Brain microvascular endothelial cell (primary cell): ENCODE measurements at regions not wholly inside any gene's neighbourhood (a gene's known extent, or its start where the extent isn't known, plus 50 kb on each side); places are given as distances from the start of the nearest gene placed in this dataset.
"Not testable (repeated sequence)": the region's sequence is repeated elsewhere in the genome, so short reads cannot be mapped to it uniquely, and the experiment has no call there.

Source experiments
- DNase-seq: peaks from one replicate; pipeline ENCODE4 v3.0.0-alpha.2; 2020
- H3K27ac ChIP-seq: fragments of 250-450 bp; sonication (Bioruptor Pico); 2 replicates; pipeline ENCODE4 v1.5.1; 2020; ENCODE audit warnings: mild to moderate bottlenecking, moderate library complexity
- H3K27me3 ChIP-seq: fragments of 250-450 bp; sonication (Bioruptor Pico); replicated peaks from 2 replicates; pipeline ENCODE4 v1.5.1; 2020; ENCODE audit warnings: mild to moderate bottlenecking
- H3K36me3 ChIP-seq: fragments of 250-450 bp; sonication (Bioruptor Pico); replicated peaks from 2 replicates; pipeline ENCODE4 v1.5.1; 2020; ENCODE audit warnings: mild to moderate bottlenecking
- H3K4me3 ChIP-seq: 2 replicates; pipeline ENCODE4 v1.5.1; 2011; ENCODE audit warnings: low read depth, mild to moderate bottlenecking, control low read depth, low read length, moderate library complexity
- in situ Hi-C: cut with HindIII; loops from 2 replicates; pipeline ENCODE4 v1.10.0; 2017; ENCODE audit warnings: low sequenced_read_pairs, low pct_ligation_motif_present
- TF ChIP-seq, protein P1 (sequence below): IDR thresholded peaks from 2 replicates; pipeline ENCODE4 v1.5.1; 2011; ENCODE audit warnings: low read depth, mild to moderate bottlenecking, moderate library complexity, low read length, control low read depth, inconsistent platforms; ENCODE audit errors: missing control alignments

DNA sequence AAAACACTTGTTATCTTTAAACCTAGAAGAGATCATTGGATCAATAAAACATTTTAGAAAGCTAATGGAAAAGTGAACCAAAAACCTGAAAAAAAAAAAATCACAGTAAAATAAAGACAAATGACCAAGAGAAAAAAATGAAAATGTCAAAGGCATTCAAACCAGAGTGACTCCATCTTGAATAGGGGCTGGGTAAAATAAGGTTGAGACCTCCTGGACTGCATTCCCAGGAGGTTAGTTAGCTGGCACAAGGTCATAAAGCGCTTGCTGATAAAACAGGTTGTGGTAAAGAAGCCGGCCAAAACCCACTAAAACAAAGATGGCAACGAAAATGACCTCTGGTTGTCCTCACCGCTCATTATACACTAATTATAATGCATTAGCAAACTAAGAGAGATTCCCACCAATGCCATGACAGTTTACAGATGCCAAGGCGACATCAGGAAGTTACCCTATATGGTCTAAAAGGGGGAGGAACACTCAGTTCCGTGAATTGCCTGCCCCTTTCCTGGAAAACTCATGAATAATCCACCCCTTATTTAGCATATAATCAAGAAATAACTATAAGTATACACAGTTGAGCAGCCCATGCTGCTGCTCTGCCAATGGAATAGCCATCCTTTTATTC lies 116.7 kb upstream of the NEK6 start:
- in situ Hi-C loops: loop anchor here (25.0 kb wide), 1 partner anchor 171 kb away; no protein-coding TSS in a partner anchor
- DNase-seq: no peak
- Histone ChIP-seq H3K27me3 (no peaks in the 10 kb centered on the region), H3K4me3 (no peak overlapping the region), H3K36me3 (no peaks in the 10 kb centered on the region), H3K27ac (no peak overlapping the region)
- TF ChIP-seq, protein P1, sequence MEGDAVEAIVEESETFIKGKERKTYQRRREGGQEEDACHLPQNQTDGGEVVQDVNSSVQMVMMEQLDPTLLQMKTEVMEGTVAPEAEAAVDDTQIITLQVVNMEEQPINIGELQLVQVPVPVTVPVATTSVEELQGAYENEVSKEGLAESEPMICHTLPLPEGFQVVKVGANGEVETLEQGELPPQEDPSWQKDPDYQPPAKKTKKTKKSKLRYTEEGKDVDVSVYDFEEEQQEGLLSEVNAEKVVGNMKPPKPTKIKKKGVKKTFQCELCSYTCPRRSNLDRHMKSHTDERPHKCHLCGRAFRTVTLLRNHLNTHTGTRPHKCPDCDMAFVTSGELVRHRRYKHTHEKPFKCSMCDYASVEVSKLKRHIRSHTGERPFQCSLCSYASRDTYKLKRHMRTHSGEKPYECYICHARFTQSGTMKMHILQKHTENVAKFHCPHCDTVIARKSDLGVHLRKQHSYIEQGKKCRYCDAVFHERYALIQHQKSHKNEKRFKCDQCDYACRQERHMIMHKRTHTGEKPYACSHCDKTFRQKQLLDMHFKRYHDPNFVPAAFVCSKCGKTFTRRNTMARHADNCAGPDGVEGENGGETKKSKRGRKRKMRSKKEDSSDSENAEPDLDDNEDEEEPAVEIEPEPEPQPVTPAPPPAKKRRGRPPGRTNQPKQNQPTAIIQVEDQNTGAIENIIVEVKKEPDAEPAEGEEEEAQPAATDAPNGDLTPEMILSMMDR: no peak

DNA sequence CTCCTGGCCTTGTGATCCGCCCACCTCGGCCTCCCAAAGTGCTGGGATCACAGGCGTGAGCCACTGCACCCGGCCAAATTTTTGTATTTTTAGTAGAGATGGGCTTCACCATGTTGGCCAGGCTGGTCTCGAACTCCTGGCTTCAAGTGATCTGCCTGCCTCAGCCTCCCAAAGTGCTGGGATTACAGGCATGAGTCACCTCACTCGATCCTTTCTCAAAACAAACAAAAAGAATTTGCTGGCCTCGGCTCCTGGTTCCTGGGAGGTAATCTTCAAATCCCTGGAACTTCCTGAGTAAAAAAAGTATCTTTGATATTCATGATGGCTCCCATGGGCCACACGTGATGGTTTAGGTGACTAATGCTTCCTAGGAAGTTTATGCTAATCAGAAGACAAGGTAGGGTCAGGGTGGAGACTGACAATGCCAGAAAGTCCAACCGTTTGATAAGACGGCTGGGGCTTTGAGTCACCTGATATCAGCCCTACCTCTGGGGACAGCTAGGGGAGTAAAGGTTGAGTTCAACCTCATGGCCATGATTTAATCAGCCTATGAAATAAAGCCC lies 113.1 kb upstream of the NEK6 start:
- not testable (repeated sequence) for H3K36me3 ChIP-seq
- DNase-seq: peak; percentile 49

DNA sequence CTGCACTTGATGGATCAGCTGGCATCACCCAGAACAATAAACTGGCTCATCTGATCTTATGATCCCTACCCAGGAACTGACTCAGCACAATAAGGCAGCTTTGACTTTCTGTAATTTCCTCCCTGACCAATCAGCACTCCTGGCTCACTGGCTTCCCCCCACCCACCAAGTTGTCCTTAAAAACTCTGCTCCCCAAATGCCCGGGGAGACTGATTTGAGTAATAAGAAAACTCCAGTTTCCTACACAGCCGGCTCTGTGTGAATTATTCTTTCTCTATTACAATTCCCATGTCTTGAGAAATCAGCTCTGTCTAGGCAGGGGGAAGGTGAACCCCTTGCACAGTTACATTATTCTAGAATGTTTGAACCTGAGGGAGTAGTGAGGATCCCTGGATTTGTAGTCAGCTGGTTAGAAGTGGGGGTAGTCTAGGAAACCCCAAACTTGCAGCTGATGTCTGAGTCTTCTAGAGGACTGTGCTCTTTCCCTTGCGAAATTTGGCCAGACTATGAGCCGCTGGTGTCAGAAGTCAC lies 111.7 kb upstream of the NEK6 start:
- no peak overlapping the region for H3K4me3 ChIP-seq
- TF ChIP-seq, protein P1: no peak

More for the DNA sequence above, 113.1 kb upstream of the NEK6 start:
- H3K4me3 ChIP-seq, H3K27me3 ChIP-seq: not testable (repeated sequence)
- peak overlapping the region; percentile 23 for H3K27ac ChIP-seq
- in situ Hi-C loops: loop anchor here (25.0 kb wide), 1 partner anchor 168 kb away; no protein-coding TSS in a partner anchor

DNA sequence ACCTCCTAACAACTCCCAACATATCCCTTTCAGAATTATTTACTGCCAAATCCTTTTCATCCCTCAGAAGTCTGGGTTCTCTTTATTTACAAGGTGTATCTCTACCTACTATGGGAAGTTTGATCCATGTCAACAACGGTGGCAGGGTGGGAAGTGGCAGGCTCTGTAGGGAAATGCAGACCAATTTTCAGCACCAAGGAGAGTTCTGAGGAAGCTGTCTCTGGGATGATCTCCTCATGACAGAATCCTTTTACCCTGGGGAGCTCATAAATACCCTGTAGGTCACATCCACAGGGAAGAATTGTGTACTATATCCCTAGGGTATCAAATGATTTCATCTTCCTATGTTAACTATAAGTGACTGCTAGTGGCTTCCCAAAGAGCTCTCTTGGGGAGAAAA lies 107.8 kb upstream of the NEK6 start:
- Histone ChIP-seq H3K27me3 (no peaks in the 10 kb centered on the region), H3K36me3 (no peaks in the 10 kb centered on the region), H3K4me3 (no peak overlapping the region), H3K27ac (no peak overlapping the region)
- TF ChIP-seq, protein P1: no peak
- in situ Hi-C loops: loop anchor here (25.0 kb wide), 1 partner anchor 162 kb away; no protein-coding TSS in a partner anchor
- no peak for DNase-seq

More for the DNA sequence above, 111.7 kb upstream of the NEK6 start:
- Histone ChIP-seq H3K27ac (no peak overlapping the region), H3K27me3 (no peaks in the 10 kb centered on the region), H3K36me3 (no peaks in the 10 kb centered on the region)
- in situ Hi-C loops: loop anchor here (25.0 kb wide), 1 partner anchor 166 kb away; no protein-coding TSS in a partner anchor
- no peak for DNase-seq

DNA sequence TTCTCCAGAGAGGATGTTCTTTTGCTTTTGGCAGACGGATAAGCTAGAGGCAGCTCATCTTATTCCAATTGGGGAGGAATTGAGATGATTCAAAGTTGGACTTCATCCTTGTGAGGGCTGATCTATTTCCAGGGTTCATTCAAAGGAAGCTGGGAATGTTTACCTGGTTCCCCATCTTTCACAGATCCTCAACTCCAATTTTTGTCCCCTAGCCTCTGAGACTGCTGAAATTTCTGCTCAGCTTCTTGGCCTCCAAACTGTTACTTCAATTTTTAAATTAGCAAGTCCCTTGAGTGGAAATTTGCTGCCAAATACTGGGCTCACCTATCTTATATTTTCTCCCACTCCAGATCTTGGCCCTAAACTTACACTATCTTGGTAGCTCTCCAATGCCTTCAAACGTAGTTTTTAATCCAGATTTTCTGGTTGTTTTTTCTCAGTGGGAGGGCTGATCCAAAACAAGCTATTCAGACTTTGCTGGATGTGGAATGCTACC lies 93.9 kb upstream of the NEK6 start:
- Histone ChIP-seq H3K4me3 (no peak overlapping the region), H3K27ac (no peak overlapping the region), H3K36me3 (no peaks in the 10 kb centered on the region), H3K27me3 (peaks cover 4% of the 10 kb centered on the region)
- in situ Hi-C loops: no loop called here
- TF ChIP-seq, protein P1: no peak
- no peak for DNase-seq

DNA sequence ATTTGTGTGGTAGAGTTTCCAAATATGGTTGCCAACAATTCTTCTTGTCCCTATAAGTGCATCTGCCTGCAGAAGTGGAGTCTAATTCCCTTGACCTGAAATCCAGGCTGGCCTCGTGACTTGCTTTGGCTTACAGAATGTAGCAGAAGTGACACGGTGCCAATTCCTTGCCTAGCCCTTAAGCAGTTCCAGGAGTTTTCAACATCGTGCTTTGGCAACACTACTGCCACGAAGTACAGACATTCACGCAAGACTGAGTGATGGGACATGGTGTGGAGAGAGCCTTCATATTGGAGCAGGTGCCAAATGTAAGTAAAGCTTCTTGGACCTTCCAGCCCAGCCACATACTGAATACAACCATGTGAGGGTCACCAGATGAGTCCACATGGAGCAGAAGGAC lies 92.9 kb upstream of the NEK6 start:
- in situ Hi-C loops: no loop called here
- no peak for DNase-seq
- Histone ChIP-seq H3K27me3 (peaks cover 4% of the 10 kb centered on the region), H3K36me3 (no peaks in the 10 kb centered on the region), H3K4me3 (no peak overlapping the region), H3K27ac (no peak overlapping the region)
- TF ChIP-seq, protein P1: no peak
